ENCODE measurements at regions not wholly inside any gene's neighbourhood (a gene's known extent, or its start where the extent isn't known, plus 50 kb on each side); places are given as distances from the start of the nearest gene placed in this dataset.

DNA sequence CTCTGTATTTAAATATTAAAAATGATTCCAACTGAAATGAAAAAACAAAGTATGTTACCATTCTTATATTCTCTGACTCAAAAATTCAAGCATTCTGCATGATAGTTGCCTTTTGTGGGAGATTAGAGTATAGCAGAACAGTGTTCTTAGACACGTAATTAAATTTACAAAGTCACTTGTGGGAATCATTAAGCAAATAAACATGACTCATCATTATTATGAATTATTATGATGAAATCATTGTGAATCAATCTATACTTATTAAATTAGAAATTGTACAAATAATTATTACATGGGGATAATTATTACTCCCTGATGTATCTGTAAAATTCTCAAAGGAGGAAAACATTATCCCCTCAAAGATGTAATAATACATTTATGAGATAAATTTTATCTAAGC lies 358.9 kb upstream of the FSTL5 start:
- TF ChIP-seq, protein P1, sequence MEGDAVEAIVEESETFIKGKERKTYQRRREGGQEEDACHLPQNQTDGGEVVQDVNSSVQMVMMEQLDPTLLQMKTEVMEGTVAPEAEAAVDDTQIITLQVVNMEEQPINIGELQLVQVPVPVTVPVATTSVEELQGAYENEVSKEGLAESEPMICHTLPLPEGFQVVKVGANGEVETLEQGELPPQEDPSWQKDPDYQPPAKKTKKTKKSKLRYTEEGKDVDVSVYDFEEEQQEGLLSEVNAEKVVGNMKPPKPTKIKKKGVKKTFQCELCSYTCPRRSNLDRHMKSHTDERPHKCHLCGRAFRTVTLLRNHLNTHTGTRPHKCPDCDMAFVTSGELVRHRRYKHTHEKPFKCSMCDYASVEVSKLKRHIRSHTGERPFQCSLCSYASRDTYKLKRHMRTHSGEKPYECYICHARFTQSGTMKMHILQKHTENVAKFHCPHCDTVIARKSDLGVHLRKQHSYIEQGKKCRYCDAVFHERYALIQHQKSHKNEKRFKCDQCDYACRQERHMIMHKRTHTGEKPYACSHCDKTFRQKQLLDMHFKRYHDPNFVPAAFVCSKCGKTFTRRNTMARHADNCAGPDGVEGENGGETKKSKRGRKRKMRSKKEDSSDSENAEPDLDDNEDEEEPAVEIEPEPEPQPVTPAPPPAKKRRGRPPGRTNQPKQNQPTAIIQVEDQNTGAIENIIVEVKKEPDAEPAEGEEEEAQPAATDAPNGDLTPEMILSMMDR (IDR thresholded peaks at IDR 0.05), result no peak
- no peak for TF ChIP-seq EP300 (IDR thresholded peaks at IDR 0.05)
- TF ChIP-seq POLR2A (IDR thresholded peaks at IDR 0.05), result no peak
- no peak for TF ChIP-seq POLR2AphosphoS5 (IDR thresholded peaks at IDR 0.05)
